Sigmoid colon (tissue), 6 donors: ENCODE measurements at regions not wholly inside any gene's neighbourhood (a gene's known extent, or its start where the extent isn't known, plus 50 kb on each side); places are given as distances from the start of the nearest gene placed in this dataset.

ENCODE experiments used
- DNase-seq: peaks from one replicate; pipeline ENCODE4 v3.0.0-alpha.2; 2019
- H3K27ac ChIP-seq, 4 donors: fragments of 200-600 bp; sonication (generic); one replicate each; pipeline ENCODE4 v1.5.1; 2016 to 2019; ENCODE audit warnings: mild to moderate bottlenecking in 1 of 4
- H3K27me3 ChIP-seq, 3 donors: fragments of 200-600 bp; sonication (generic); one replicate each; pipeline ENCODE4 v1.5.1; 2019; ENCODE audit warnings: mild to moderate bottlenecking in 1 of 3
- H3K36me3 ChIP-seq, 4 donors: fragments of 200-600 bp; sonication (generic); one replicate each; pipeline ENCODE4 v1.5.1; 2016 to 2019
- H3K4me1 ChIP-seq, 4 donors: fragments of 200-600 bp; sonication (generic); one replicate each; pipeline ENCODE4 v1.5.1; 2017 to 2019
- H3K4me3 ChIP-seq, 4 donors: fragments of 200-600 bp; sonication (generic); one replicate each; pipeline ENCODE4 v1.5.1; 2017 to 2019; ENCODE audit warnings: mild to moderate bottlenecking in 2 of 4, moderate library complexity in 1 of 4
- H3K9me3 ChIP-seq, 4 donors: fragments of 200-600 bp in 3 of 4; sonication (generic) in 3 of 4; one replicate each; pipeline versions ENCODE4 v1.5.1 to v1.6.1; 2013 to 2019
- CTCF ChIP-seq, 4 experiments: fragments of 450-650 bp in 3 of 4; fragments of 200-600 bp in 1 of 4; IDR thresholded peaks; one replicate each; pipeline ENCODE4 v1.5.1; 2016 to 2019; ENCODE audit warnings: antibody characterized with exemption in 4 of 4, mild to moderate bottlenecking in 3 of 4, moderate library complexity in 2 of 4
- EP300 ChIP-seq, 4 donors: sonication (generic); formaldehyde crosslinking; IDR thresholded peaks; one replicate each; pipeline ENCODE4 v1.6.1; 2017; ENCODE audit warnings: antibody characterized with exemption in 4 of 4
- POLR2A ChIP-seq, 2 donors: fragments of 450-650 bp; IDR thresholded peaks; one replicate each; pipeline ENCODE4 v1.6.1; 2016; ENCODE audit warnings: antibody characterized with exemption in 2 of 2, mild to moderate bottlenecking in 2 of 2, moderate library complexity in 2 of 2
- POLR2AphosphoS5 ChIP-seq, 4 donors: sonication (generic); formaldehyde crosslinking; IDR thresholded peaks; one replicate each; pipeline ENCODE4 v1.6.1; 2017; ENCODE audit warnings: antibody characterized with exemption in 4 of 4
- WGBS, 2 donors: extraction: QIAGEN DNeasy Blood & Tissue Kit; methylation state at CpG; one replicate each; pipeline ENCODE4 v1.1.7; 2013; 5-methylcytosine and 5-hydroxymethylcytosine counted together
- intact Hi-C: fragments of 100-400 bp; cut with DNase I; formaldehyde crosslinking; loops from one replicate; pipeline ENCODE4 v1.15.1; 2023
- donor health status: healthy with polysubstance abuse.
- donor health status: healthy.

DNA sequence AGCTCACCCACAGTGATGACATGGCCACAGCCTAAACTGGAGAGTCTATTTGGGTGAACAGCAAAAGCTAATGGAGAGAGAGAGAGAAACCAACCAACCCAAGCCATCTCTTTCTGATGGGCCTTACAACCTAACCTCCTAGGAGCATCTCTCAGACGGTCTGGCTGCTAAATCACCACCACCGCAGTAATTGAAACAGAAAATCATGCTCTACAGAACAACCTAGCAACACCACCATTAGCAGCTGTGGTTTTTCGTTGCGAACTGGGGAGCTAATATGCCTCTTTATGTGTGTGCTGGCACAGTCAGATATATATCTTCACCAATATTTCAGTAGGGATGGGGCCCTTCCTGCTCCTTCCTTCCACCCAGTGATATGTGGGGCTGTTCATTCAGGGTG lies 166.9 kb upstream of the PROK2 start:
- H3K9me3 ChIP-seq, result no peaks in the 10 kb centered on the region
- H3K27me3 ChIP-seq, result no peaks in the 10 kb centered on the region
- WGBS, 2 donors, result 66 to 67% methylated on average over 4 of the region's 4 CpGs
- H3K4me1 ChIP-seq, result peaks cover 0 to 12% (median 9%) of the 10 kb centered on the region in 4 donors
- H3K27ac ChIP-seq, result no peak overlapping the region
- no peak for DNase-seq
- H3K4me3 ChIP-seq, result no peak overlapping the region
- intact Hi-C loops, result loop anchor here (10.0 kb wide), 1 partner anchor 293 kb away; no protein-coding TSS in a partner anchor
- TF ChIP-seq EP300 (IDR thresholded peaks at IDR 0.05), result no peak
- TF ChIP-seq POLR2A (IDR thresholded peaks at IDR 0.05), result no peak
- no peak for TF ChIP-seq POLR2AphosphoS5 (IDR thresholded peaks at IDR 0.05)
- no peak for TF ChIP-seq CTCF (IDR thresholded peaks at IDR 0.05)
- no peaks in the 10 kb centered on the region for H3K36me3 ChIP-seq

GRCh38 chr3:71951361-71951760 lies 166.4 kb upstream of the PROK2 start:
- intact Hi-C loops, result loop anchor here (10.0 kb wide), 1 partner anchor 293 kb away; no protein-coding TSS in a partner anchor
- H3K4me3 ChIP-seq, result no peak overlapping the region
- DNase-seq, result no peak
- no peaks in the 10 kb centered on the region for H3K36me3 ChIP-seq
- TF ChIP-seq POLR2AphosphoS5 (IDR thresholded peaks at IDR 0.05) (no peak), EP300 (IDR thresholded peaks at IDR 0.05) (no peak), CTCF (IDR thresholded peaks at IDR 0.05) (no peak), POLR2A (IDR thresholded peaks at IDR 0.05) (no peak)
- no peak overlapping the region for H3K27ac ChIP-seq
- peaks cover 0 to 12% (median 9%) of the 10 kb centered on the region in 4 donors for H3K4me1 ChIP-seq
- H3K27me3 ChIP-seq, result no peaks in the 10 kb centered on the region
- H3K9me3 ChIP-seq, result no peaks in the 10 kb centered on the region
- 73 to 87% methylated on average over 4 of the region's 4 CpGs for WGBS, 2 donors

DNA sequence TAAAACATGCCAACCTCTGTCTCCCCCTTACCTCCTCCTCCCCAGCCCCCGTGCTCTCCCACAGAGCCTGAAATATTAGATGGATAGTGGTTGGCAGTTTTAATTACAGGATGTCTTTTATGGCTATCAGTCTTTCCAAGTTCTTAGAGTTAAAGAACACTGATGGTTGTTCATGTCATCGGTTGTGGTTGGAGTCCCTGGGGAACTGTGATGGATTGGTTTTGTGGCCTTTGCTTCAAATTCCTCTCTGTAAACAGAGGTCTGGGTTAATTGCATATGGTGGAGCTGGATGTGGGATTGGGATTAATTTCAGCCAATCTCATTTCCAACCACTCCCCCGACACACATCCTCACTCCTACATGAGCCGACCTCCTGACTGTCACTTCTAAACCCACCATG lies 164.5 kb upstream of the PROK2 start:
- H3K4me1 ChIP-seq, result no peaks in the 10 kb centered on the region
- no peak overlapping the region for H3K27ac ChIP-seq
- no peak overlapping the region for H3K4me3 ChIP-seq
- no peaks in the 10 kb centered on the region for H3K27me3 ChIP-seq
- 82 to 92% methylated on average over 4 of the region's 4 CpGs for WGBS, 2 donors
- DNase-seq, result no peak
- no peaks in the 10 kb centered on the region for H3K9me3 ChIP-seq
- intact Hi-C loops, result no loop called here
- TF ChIP-seq POLR2AphosphoS5 (IDR thresholded peaks at IDR 0.05) (no peak), POLR2A (IDR thresholded peaks at IDR 0.05) (no peak), EP300 (IDR thresholded peaks at IDR 0.05) (no peak), CTCF (IDR thresholded peaks at IDR 0.05) (no peak)
- H3K36me3 ChIP-seq, result no peaks in the 10 kb centered on the region

DNA sequence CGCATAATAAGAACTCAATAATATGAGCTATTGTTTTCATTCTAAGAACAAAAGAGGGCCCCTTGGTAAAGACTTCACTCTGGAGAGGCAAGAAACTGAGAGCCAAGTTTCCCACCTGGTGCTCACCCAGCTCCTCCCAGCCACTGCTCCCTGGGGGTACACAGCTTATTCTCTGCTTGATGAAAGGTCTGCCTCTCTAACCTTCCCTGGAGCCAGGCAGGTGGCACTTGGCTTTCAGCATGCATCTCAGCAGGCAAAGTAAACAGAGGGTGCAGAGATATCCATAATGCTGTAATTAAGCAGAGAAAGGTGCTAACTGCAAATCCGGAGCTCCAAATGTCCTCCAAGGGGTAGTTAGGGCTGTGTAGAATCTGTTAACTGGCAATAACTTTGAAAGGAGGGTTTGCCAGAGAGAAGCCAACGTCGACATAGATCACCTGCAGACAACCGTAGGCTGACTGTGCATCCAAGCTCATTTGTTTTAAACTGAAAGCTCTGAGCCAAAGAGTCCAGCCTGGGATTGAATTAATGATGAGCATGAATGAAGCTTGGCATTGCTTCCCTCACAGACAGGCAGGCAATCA lies 159.6 kb upstream of the PROK2 start:
- 83 to 86% methylated on average over 5 of the region's 5 CpGs for WGBS, 2 donors
- TF ChIP-seq EP300 (IDR thresholded peaks at IDR 0.05), result no peak
- TF ChIP-seq POLR2AphosphoS5 (IDR thresholded peaks at IDR 0.05), result no peak
- no peaks in the 10 kb centered on the region for H3K27me3 ChIP-seq
- no peaks in the 10 kb centered on the region for H3K4me1 ChIP-seq
- no peak overlapping the region for H3K27ac ChIP-seq
- no peak for DNase-seq
- intact Hi-C loops, result no loop called here
- H3K4me3 ChIP-seq, result no peak overlapping the region
- no peaks in the 10 kb centered on the region for H3K9me3 ChIP-seq
- H3K36me3 ChIP-seq, result no peaks in the 10 kb centered on the region

- H3K27ac ChIP-seq, result no peak overlapping the region
- H3K4me1 ChIP-seq, result no peaks in the 10 kb centered on the region
- H3K9me3 ChIP-seq, result no peaks in the 10 kb centered on the region
- no peak for DNase-seq
- no peaks in the 10 kb centered on the region for H3K27me3 ChIP-seq
- TF ChIP-seq POLR2A (IDR thresholded peaks at IDR 0.05) (no peak), EP300 (IDR thresholded peaks at IDR 0.05) (no peak), CTCF (IDR thresholded peaks at IDR 0.05) (no peak), POLR2AphosphoS5 (IDR thresholded peaks at IDR 0.05) (no peak)
- no peak overlapping the region for H3K4me3 ChIP-seq
- whole genome bisulfite sequencing, 2 donors, result 83 to 89% methylated on average over 9 of the region's 9 CpGs
- intact Hi-C loops, result no loop called here
- H3K36me3 ChIP-seq, result no peaks in the 10 kb centered on the region
These were observed 157.7 kb upstream of the PROK2 start for GRCh38 chr3:71942432-71943187.
